ENCODE measurements at regions not wholly inside any gene's neighbourhood (a gene's known extent, or its start where the extent isn't known, plus 50 kb on each side); places are given as distances from the start of the nearest gene placed in this dataset.

- DNase-seq (ENCODE audit: low read depth, low spot score), result no peak
Observed at GRCh38 chr2:16281451-16282335, 341.3 kb downstream of the MYCN start.

GRCh38 chr2:16280081-16280480 is 339.7 kb downstream of the MYCN start:
- no peak for DNase-seq (ENCODE audit: low read depth, low spot score)

DNA sequence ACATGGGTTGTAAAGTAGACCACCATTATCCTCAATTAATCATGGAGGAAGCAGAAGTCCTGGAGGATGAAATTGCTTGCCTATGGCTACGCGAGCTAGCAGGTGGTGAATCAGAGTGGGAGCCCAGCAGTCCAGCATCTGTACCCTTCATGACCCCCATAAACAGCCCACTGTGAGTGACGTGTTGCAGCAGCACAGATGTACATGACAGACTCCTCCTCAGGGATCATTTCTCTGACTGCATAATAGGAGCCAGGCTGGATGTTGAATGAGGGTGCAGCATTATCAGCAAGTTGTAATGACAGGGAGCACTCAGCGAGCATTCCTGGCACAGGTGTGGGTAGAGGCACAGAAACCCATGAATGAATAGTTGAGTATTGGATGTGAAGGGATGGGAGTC is 339.3 kb downstream of the MYCN start:
- no peak for DNase-seq (ENCODE audit: low read depth, low spot score)

DNA sequence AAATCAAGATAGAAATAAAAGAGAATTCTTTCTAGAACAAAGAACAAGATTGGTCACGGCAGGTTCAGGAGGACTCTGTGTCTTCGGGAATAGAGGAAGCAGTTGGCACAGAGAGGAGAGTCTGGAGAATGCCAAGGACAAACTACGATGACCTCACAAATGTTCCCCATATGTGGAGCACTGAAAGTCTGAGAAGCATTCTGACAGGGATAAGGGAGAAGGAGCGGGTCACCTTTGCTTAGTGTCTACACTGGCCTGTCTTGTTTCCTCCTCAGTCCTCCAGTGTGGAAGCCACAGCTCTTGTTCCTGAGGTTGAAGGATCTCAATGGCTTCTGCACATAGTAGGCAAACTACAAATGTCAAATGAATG is 338.8 kb downstream of the MYCN start:
- no peak for DNase-seq (ENCODE audit: low read depth, low spot score)

DNA sequence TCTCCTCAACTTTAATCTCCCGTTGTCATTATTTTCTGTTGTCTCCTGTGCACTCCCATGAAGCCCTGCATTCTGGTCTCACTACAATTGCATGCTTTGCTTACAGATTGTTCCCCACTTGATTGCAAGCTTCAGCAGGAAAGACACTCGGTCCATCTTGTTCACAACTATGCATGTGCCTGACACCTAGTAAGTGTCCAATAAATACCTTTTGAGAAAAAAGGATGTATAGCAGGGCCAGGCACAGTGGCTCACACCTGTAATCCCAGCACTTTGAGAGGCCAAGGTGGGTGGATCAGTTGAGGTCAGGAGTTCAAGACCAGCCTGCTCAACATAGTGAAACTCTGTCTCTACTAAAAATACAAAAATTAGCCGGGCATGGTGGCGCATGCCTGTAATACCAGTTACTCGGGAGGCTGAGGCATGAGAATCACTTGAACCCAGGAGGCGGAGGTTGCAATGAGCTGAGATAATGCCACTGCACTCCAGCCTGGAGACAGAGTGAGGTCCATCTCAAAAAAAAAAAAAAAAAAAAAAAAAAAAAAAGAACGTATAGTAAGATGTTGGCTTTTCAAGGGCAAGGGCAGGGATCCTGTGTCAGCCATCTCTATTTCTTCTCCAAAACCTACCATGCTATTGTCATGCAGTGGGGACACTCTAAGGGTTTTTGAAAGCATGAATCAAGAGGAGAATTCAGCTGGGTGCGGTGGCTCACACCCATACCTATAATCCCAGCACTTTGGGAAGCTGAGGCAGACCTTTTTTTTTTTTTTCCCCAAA is 338.3 kb downstream of the MYCN start:
- no peak for DNase-seq (ENCODE audit: low read depth, low spot score)

- DNase-seq (ENCODE audit: low read depth, low spot score), result no peak
Observed at GRCh38 chr2:16277117-16277516, 336.8 kb downstream of the MYCN start.

DNA sequence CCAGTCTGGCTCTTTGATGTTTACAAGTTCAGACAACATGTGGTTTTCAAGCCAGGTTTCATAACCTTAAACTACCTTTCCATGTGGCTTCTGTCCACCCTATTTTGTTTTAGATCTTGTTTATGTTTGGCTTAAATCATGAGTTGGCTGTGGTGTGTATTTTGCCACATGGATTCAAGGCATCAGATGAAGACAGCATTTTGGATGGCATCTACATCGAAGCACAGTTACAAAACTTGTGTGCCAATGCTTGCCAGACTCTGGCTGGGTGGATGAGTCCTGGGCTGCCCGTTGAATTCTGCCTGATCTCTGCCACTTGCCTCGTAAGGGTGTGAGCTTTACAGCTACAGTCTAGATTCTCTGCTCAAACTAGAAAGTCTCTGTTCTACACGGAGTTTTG is 335.3 kb downstream of the MYCN start:
- DNase-seq (ENCODE audit: low read depth, low spot score), result no peak

DNA sequence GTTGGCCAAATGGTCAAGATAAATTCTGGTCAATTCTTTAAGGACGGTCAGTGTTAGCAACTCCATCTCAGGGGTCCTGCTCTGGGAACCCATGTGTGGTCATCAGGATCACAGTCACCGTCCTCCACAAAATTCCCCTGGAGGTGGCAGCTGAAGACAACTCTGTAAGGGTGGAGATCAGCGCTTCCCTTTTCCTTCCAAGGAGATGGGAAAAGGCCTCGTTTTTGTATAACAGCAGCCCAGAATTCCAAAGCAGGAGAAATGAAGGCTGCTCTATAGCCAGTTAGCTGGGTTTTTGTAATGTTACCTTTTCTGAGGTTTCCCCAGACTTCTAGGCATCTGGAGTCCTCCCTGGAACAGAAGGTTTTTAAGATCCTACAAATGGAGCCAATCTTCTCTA is 334.8 kb downstream of the MYCN start:
- no peak for DNase-seq (ENCODE audit: low read depth, low spot score)

DNA sequence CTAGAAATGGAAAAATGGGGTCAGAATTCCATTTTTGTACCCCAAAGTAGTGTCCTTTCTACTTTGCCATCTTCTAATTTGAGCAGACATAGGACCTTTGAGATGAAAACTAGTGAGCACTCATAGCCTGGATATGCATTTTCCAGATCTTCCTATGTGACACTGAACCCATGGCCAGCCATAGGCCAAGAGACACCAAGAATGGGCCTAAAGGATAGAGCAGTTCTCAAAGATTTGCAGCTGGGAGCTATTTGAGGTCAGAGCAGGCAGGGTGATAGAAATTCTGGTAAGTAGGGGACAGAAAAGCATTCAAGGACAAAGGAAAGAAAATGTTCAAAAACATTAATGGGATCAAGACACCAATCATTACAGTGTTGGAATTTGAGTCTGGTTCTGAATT is 332.8 kb downstream of the MYCN start:
- no peak for DNase-seq (ENCODE audit: low read depth, low spot score)

GRCh38 chr2:16272038-16272788 is 331.9 kb downstream of the MYCN start:
- DNase-seq (ENCODE audit: low read depth, low spot score), result no peak

- DNase-seq (ENCODE audit: low read depth, low spot score), result no peak
Observed at GRCh38 chr2:16271231-16271896, 331.0 kb downstream of the MYCN start.

DNA sequence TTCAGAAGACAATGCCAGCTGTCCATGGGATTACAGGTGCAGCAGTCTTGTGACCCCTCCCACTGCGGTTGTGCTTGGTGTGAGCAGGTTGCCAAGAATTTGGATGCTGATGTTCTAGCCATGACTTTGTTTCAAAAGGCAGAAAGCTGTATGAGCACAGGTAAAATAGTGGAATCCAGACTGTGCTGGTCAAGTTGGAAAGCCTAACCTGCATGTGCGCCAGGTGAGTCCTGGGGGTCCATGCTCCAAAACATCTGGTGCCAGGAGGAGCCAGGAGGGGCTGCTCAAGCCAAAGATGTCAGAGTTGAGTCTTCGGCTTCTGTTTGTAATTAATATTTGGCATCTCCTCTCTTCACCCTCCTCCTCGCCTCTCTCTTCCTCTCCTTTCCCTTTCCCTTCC is 330.1 kb downstream of the MYCN start:
- DNase-seq (ENCODE audit: low read depth, low spot score), result no peak

GRCh38 chr2:16268301-16269000 is 328.1 kb downstream of the MYCN start:
- DNase-seq (ENCODE audit: low read depth, low spot score), result no peak

- DNase-seq (ENCODE audit: low read depth, low spot score), result no peak
Observed at GRCh38 chr2:16266571-16266970, 326.2 kb downstream of the MYCN start.

DNA sequence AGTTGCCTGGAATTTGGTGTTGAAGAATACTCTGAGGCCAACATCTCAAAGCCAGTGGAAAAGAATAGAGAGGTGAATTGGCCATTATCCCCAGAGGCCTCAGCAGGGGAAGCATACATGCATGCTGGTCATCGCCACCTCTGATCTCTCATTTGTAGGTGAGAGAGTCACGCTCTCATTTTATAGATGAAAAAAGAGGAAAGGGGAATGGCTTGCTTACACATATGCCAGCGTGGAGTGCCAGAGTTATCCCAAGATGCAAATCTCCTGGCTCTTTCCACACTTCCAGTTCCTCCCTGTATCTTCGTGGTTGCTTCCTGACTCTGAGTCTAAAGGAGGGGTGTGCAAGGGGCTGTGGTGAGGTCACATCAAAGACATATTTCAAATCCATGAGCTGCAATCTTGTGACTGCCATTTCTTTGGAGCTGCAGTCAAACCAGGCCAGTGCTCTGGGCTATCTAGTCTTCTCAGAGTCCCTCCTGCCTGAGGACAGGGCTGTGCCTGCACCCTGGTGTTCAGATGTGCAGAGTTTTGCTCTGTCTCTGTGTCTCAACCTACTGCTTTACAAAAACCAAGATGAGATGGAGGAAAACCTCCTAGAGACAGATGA is 324.7 kb downstream of the MYCN start:
- DNase-seq (ENCODE audit: low read depth, low spot score), result no peak

DNA sequence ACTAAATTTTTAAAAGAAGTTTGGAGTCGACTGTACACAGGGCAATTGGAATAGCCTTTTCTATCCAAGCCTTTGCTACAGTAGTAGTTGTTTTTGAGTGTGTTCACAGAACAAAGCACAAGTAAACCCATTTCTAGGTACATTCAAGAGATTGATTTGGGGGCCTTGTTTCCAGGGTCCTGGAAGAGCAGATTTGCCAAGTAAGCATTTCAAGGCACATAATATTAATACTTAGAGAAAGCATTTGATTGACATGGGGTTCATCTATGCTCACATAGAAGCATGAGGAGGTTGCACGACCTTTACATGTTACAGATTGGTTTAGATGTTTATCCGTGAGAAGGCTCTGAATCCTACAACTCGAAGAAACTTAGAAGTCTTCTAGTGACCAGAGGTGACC is 324.1 kb downstream of the MYCN start:
- no peak for DNase-seq (ENCODE audit: low read depth, low spot score)

- no peak for DNase-seq (ENCODE audit: low read depth, low spot score)
Observed at GRCh38 chr2:16263241-16263890, 323.0 kb downstream of the MYCN start.

DNA sequence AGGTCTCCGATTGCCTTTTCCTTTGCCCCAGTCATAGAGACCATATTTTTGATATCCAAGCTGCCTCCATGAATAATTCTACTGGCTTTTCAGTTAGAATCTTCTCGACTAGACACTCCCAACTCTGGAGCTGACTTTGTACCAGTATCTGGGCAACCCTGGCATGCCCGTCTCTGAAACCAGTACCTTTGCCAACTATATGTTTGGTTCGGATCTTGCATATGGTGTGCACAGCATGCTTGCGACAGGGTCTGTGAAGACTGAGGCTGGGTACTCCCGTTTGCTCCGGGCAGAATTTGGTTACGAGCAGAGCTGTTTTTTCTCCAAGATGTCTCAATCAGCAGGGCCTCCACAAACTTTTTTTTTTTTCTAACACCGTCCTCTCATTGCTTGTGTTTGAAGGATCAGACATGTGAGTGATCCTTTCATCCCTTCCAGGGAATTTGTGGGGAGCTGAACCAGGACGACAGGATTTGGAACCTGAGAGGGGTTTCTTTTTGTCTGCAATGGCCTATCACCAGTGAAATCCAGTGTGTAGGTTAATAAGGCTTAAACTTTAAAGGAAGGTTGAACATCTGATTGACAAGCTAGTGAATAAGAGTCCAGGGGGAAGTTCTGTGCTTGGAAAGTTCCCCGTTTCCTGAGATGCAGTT is 322.3 kb downstream of the MYCN start:
- DNase-seq (ENCODE audit: low read depth, low spot score), result no peak

GRCh38 chr2:16261791-16262190 is 321.4 kb downstream of the MYCN start:
- DNase-seq (ENCODE audit: low read depth, low spot score), result no peak

GRCh38 chr2:16261071-16261470 is 320.7 kb downstream of the MYCN start:
- no peak for DNase-seq (ENCODE audit: low read depth, low spot score)

Data from activated naive CD8-positive, alpha-beta T cell treated with anti-CD3 and anti-CD28 coated beads, Interleukin-2, amount 50 U/mL, for 16 hours (primary cell).